Fibroblast of lung (primary cell): ENCODE measurements at regions not wholly inside any gene's neighbourhood (a gene's known extent, or its start where the extent isn't known, plus 50 kb on each side); places are given as distances from the start of the nearest gene placed in this dataset.
"Not testable (repeated sequence)": the region's sequence is repeated elsewhere in the genome, so short reads cannot be mapped to it uniquely, and the experiment has no call there.

Experiments
- DNase-seq, 2 donors: peaks; one replicate each; pipeline versions ENCODE4 v3.0.0 to v3.0.0-alpha.2; 2010; ENCODE audit warnings: low read depth in 2 of 2
- H2AFZ ChIP-seq: 2 replicates; pipeline ENCODE4 v1.5.1; 2012; ENCODE audit warnings: low read length, control low read depth, inconsistent platforms
- H3K27ac ChIP-seq: 2 replicates; pipeline ENCODE4 v1.5.1; 2011; ENCODE audit warnings: low read length, control low read depth; ENCODE audit not compliant: insufficient read depth
- H3K27me3 ChIP-seq: 2 replicates; pipeline ENCODE4 v1.5.1; 2011; ENCODE audit warnings: mild to moderate bottlenecking, low read length; ENCODE audit not compliant: control insufficient read depth, insufficient read depth
- H3K36me3 ChIP-seq: 2 replicates; pipeline ENCODE4 v1.5.1; 2011; ENCODE audit warnings: low read length; ENCODE audit not compliant: control insufficient read depth, insufficient read depth
- H3K4me1 ChIP-seq: 2 replicates; pipeline ENCODE4 v1.5.1; 2011; ENCODE audit warnings: low read length; ENCODE audit not compliant: control insufficient read depth, insufficient read depth; ENCODE audit errors: extremely low read depth
- H3K4me2 ChIP-seq: 2 replicates; pipeline ENCODE4 v1.5.1; 2011; ENCODE audit warnings: low read length, control low read depth; ENCODE audit not compliant: insufficient read depth; ENCODE audit errors: extremely low read depth
- H3K4me3 ChIP-seq, 4 experiments: fragments of 200-600 bp in 1 of 4; sonication (generic) in 1 of 4; replicated peaks in 1 of 4; 2 replicates each; pipeline ENCODE4 v1.5.1; 2011 to 2016; ENCODE audit warnings: low read length in 4 of 4, low read depth in 3 of 4, mild to moderate bottlenecking in 3 of 4, control low read depth in 2 of 4, inconsistent platforms in 1 of 4, mixed read lengths in 1 of 4; ENCODE audit not compliant: insufficient read depth in 1 of 4; ENCODE audit errors: control extremely low read depth in 1 of 4
- H3K79me2 ChIP-seq: 2 replicates; pipeline ENCODE4 v1.5.1; 2012; ENCODE audit warnings: mild to moderate bottlenecking, low read length, inconsistent platforms; ENCODE audit not compliant: control insufficient read depth, insufficient read depth
- H3K9ac ChIP-seq: 2 replicates; pipeline ENCODE4 v1.5.1; 2011; ENCODE audit warnings: mild to moderate bottlenecking, low read length, control low read depth; ENCODE audit not compliant: insufficient read depth
- H3K9me3 ChIP-seq: 2 replicates; pipeline ENCODE4 v1.5.1; 2012; ENCODE audit warnings: low read depth, low read length; ENCODE audit not compliant: control insufficient read depth, insufficient read depth
- H4K20me1 ChIP-seq: 2 replicates; pipeline ENCODE4 v1.5.1; 2011; ENCODE audit warnings: low read length; ENCODE audit not compliant: control insufficient read depth, insufficient read depth; ENCODE audit errors: extremely low read depth
- CTCF ChIP-seq, 2 donors: IDR thresholded peaks in 1 of 2; conservative IDR thresholded peaks in 1 of 2; 1 replicate in 1 of 2; 2 replicates in 1 of 2; pipeline ENCODE4 v1.5.1; 2011 to 2012; ENCODE audit warnings: low read length in 2 of 2, control low read depth in 1 of 2, inconsistent platforms in 1 of 2, low read depth in 1 of 2, mild to moderate bottlenecking in 1 of 2
- EZH2 ChIP-seq: IDR thresholded peaks from 2 replicates; pipeline ENCODE4 v1.5.1; 2012; ENCODE audit warnings: low read length, control low read depth, mild to moderate bottlenecking; ENCODE audit errors: missing control alignments

GRCh38 chr6:145567684-145568252 is 167.6 kb downstream of the EPM2A start:
- no peak overlapping the region for H3K4me2 ChIP-seq
- H3K9ac ChIP-seq = no peak overlapping the region
- no peaks in the 10 kb centered on the region for H4K20me1 ChIP-seq
- H3K4me3 ChIP-seq = no peak overlapping the region
- H3K27me3 ChIP-seq = no peaks in the 10 kb centered on the region
- H2AFZ ChIP-seq = no peak overlapping the region
- no peaks in the 10 kb centered on the region for H3K9me3 ChIP-seq
- no peaks in the 10 kb centered on the region for H3K4me1 ChIP-seq
- H3K36me3 ChIP-seq = no peaks in the 10 kb centered on the region
- TF ChIP-seq EZH2 (no peak), CTCF (conservative IDR thresholded peaks at IDR 0.05 in 1 of 2, IDR thresholded peaks at IDR 0.05 in 1 of 2; ENCODE audit: low read depth in 1 of 2, low read length in 2 of 2) (no peak)
- H3K27ac ChIP-seq = no peak overlapping the region
- DNase-seq = no peak
- no peaks in the 10 kb centered on the region for H3K79me2 ChIP-seq

- no peak overlapping the region for H3K27ac ChIP-seq
- no peak for TF ChIP-seq EZH2
- no peak for TF ChIP-seq CTCF (conservative IDR thresholded peaks at IDR 0.05 in 1 of 2, IDR thresholded peaks at IDR 0.05 in 1 of 2; ENCODE audit: low read depth in 1 of 2, low read length in 2 of 2)
- no peaks in the 10 kb centered on the region for H3K36me3 ChIP-seq
- no peak overlapping the region for H3K4me3 ChIP-seq
- H3K79me2 ChIP-seq = no peaks in the 10 kb centered on the region
- H4K20me1 ChIP-seq = no peaks in the 10 kb centered on the region
- H3K9ac ChIP-seq = no peak overlapping the region
- peak; percentile 49 to 52 for DNase-seq
- H3K9me3 ChIP-seq = no peaks in the 10 kb centered on the region
- no peak overlapping the region for H2AFZ ChIP-seq
- no peak overlapping the region for H3K4me2 ChIP-seq
- H3K27me3 ChIP-seq = no peaks in the 10 kb centered on the region
- no peaks in the 10 kb centered on the region for H3K4me1 ChIP-seq
Measured at GRCh38 chr6:145569140-145569539, 166.2 kb downstream of the EPM2A start.

- H3K27ac ChIP-seq, H3K9ac ChIP-seq, DNase-seq, H3K4me2 ChIP-seq, H3K4me3 ChIP-seq, H3K27me3 ChIP-seq, H3K79me2 ChIP-seq, H3K9me3 ChIP-seq, H3K4me1 ChIP-seq, H3K36me3 ChIP-seq, H4K20me1 ChIP-seq, H2AFZ ChIP-seq: not testable (repeated sequence)
Measured at GRCh38 chr6:145570336-145570735, 165.0 kb downstream of the EPM2A start.

- DNase-seq = not testable (repeated sequence)
Measured at GRCh38 chr6:145574269-145574668, 161.1 kb downstream of the EPM2A start.

More at GRCh38 chr6:145574269-145574668, 161.1 kb downstream of the EPM2A start:
- not testable (repeated sequence) for H3K9me3 ChIP-seq, H3K4me3 ChIP-seq, H3K4me2 ChIP-seq, H3K9ac ChIP-seq, H3K79me2 ChIP-seq, H2AFZ ChIP-seq, H3K36me3 ChIP-seq, H3K27ac ChIP-seq, H3K4me1 ChIP-seq, H3K27me3 ChIP-seq, H4K20me1 ChIP-seq
